ENCODE measurements at regions not wholly inside any gene's neighbourhood (a gene's known extent, or its start where the extent isn't known, plus 50 kb on each side); places are given as distances from the start of the nearest gene placed in this dataset.

- H3K79me2 ChIP-seq (replicated peaks; ENCODE audit: insufficient read depth, low read length), result no peaks in the 10 kb centered on the region
- H3K27me3 ChIP-seq (ENCODE audit: insufficient read depth, low read depth, low read length), result no peaks in the 10 kb centered on the region
- H4K20me1 ChIP-seq (ENCODE audit: insufficient read depth), result no peaks in the 10 kb centered on the region
- H3F3A ChIP-seq (ENCODE audit: insufficient read depth, low read length, poor library complexity, severe bottlenecking), result no peaks in the 10 kb centered on the region
- no peak overlapping the region for H3K4me3 ChIP-seq (ENCODE audit: low read length)
- H3K4me2 ChIP-seq (ENCODE audit: low read length), result no peak overlapping the region
- TF ChIP-seq RAD21 (conservative IDR thresholded peaks at IDR 0.05) (no peak), EZH2 (IDR thresholded peaks at IDR 0.05; ENCODE audit: borderline replicate concordance, insufficient read depth, low read length, poor library complexity, severe bottlenecking) (no peak), REST (IDR thresholded peaks at IDR 0.05; ENCODE audit: borderline replicate concordance) (no peak), TAF1 (IDR thresholded peaks at IDR 0.05; ENCODE audit: low read depth) (no peak), POLR2AphosphoS5 (IDR thresholded peaks at IDR 0.05) (no peak), CTCF (IDR thresholded peaks at IDR 0.05; ENCODE audit: poor library complexity, severe bottlenecking) (no peak), EP300 (conservative IDR thresholded peaks at IDR 0.05; ENCODE audit: poor library complexity, severe bottlenecking) (no peak), SMC3 (conservative IDR thresholded peaks at IDR 0.05; ENCODE audit: poor library complexity) (no peak), MXI1 (conservative IDR thresholded peaks at IDR 0.05; ENCODE audit: poor library complexity, severe bottlenecking) (no peak)
- no peak overlapping the region for H2AFZ ChIP-seq (ENCODE audit: low read depth, low read length)
- no peak overlapping the region for H3K27ac ChIP-seq (ENCODE audit: low read length)
- H3K36me3 ChIP-seq (ENCODE audit: insufficient read depth, low read length), result no peaks in the 10 kb centered on the region
- H3K9me3 ChIP-seq (ENCODE audit: low read length), result no peaks in the 10 kb centered on the region
- no peak overlapping the region for H3K9ac ChIP-seq (ENCODE audit: low read length)
- no peaks in the 10 kb centered on the region for H3K9me2 ChIP-seq (ENCODE audit: insufficient read depth, low read length)
These were observed 198.0 kb downstream of the RNF144B start for GRCh38 chr6:18585032-18585573.

- H4K20me1 ChIP-seq (ENCODE audit: insufficient read depth), result no peaks in the 10 kb centered on the region
- no peak overlapping the region for H3K9ac ChIP-seq (ENCODE audit: low read length)
- no peak overlapping the region for H3K4me2 ChIP-seq (ENCODE audit: low read length)
- H3K4me3 ChIP-seq (ENCODE audit: low read length), result no peak overlapping the region
- H3K27ac ChIP-seq (ENCODE audit: low read length), result no peak overlapping the region
- H3K9me2 ChIP-seq (ENCODE audit: insufficient read depth, low read length), result no peaks in the 10 kb centered on the region
- H3K36me3 ChIP-seq (ENCODE audit: insufficient read depth, low read length), result no peaks in the 10 kb centered on the region
- no peaks in the 10 kb centered on the region for H3K79me2 ChIP-seq (replicated peaks; ENCODE audit: insufficient read depth, low read length)
- TF ChIP-seq MXI1 (conservative IDR thresholded peaks at IDR 0.05; ENCODE audit: poor library complexity, severe bottlenecking), result no peak
- TF ChIP-seq POLR2AphosphoS5 (IDR thresholded peaks at IDR 0.05), result no peak
- TF ChIP-seq REST (IDR thresholded peaks at IDR 0.05; ENCODE audit: borderline replicate concordance), result no peak
- TF ChIP-seq EZH2 (IDR thresholded peaks at IDR 0.05; ENCODE audit: borderline replicate concordance, insufficient read depth, low read length, poor library complexity, severe bottlenecking), result no peak
- H2AFZ ChIP-seq (ENCODE audit: low read depth, low read length), result no peak overlapping the region
- no peaks in the 10 kb centered on the region for H3K9me3 ChIP-seq (ENCODE audit: low read length)
- no peaks in the 10 kb centered on the region for H3F3A ChIP-seq (ENCODE audit: insufficient read depth, low read length, poor library complexity, severe bottlenecking)
- no peaks in the 10 kb centered on the region for H3K27me3 ChIP-seq (ENCODE audit: insufficient read depth, low read depth, low read length)
These were observed 199.0 kb downstream of the RNF144B start for GRCh38 chr6:18586133-18586532.
